GM19397 (cell line): ENCODE measurements at regions not wholly inside any gene's neighbourhood (a gene's known extent, or its start where the extent isn't known, plus 50 kb on each side); places are given as distances from the start of the nearest gene placed in this dataset.
"Not testable (repeated sequence)": the region's sequence is repeated elsewhere in the genome, so short reads cannot be mapped to it uniquely, and the experiment has no call there.

Source experiments
- ATAC-seq: cut with Tn5 transposase; IDR thresholded peaks from one replicate; pipeline ENCODE4 v1.9.1; 2021; ENCODE audit warnings: mild to moderate bottlenecking, moderate library complexity; ENCODE audit not compliant: unreplicated experiment

GRCh38 chr20:57987659-57988058 is 240.8 kb downstream of the ANKRD60 start:
- ATAC-seq = no peak

- no peak for ATAC-seq
These were observed 241.8 kb downstream of the ANKRD60 start for GRCh38 chr20:57986666-57987065.

GRCh38 chr20:57985278-57985677 is 243.2 kb downstream of the ANKRD60 start:
- no peak for ATAC-seq

GRCh38 chr20:57983082-57983481 is 245.4 kb downstream of the ANKRD60 start:
- no peak for ATAC-seq

GRCh38 chr20:57980506-57980905 is 247.9 kb downstream of the ANKRD60 start:
- no peak for ATAC-seq

- ATAC-seq = no peak
These were observed 250.9 kb downstream of the ANKRD60 start for GRCh38 chr20:57977569-57977968.

- no peak for ATAC-seq
These were observed 251.3 kb downstream of the ANKRD60 start for GRCh38 chr20:57977141-57977540.

GRCh38 chr20:57974863-57975262 is 253.6 kb downstream of the ANKRD60 start:
- no peak for ATAC-seq

- no peak for ATAC-seq
These were observed 254.6 kb downstream of the ANKRD60 start for GRCh38 chr20:57973886-57974285.

- ATAC-seq = not testable (repeated sequence)
These were observed 256.9 kb downstream of the ANKRD60 start for GRCh38 chr20:57971583-57971982.

GRCh38 chr20:57970856-57971255 is 257.6 kb downstream of the ANKRD60 start:
- ATAC-seq = no peak

GRCh38 chr20:57970116-57970515 is 258.3 kb downstream of the ANKRD60 start:
- ATAC-seq = no peak

- no peak for ATAC-seq
These were observed 258.3 kb upstream of the PMEPA1 start for GRCh38 chr20:57968120-57968519.

GRCh38 chr20:57967364-57967763 is 257.5 kb upstream of the PMEPA1 start:
- no peak for ATAC-seq

- no peak for ATAC-seq
These were observed 256.8 kb upstream of the PMEPA1 start for GRCh38 chr20:57966620-57967019.

GRCh38 chr20:57965441-57965840 is 255.6 kb upstream of the PMEPA1 start:
- ATAC-seq = no peak

GRCh38 chr20:57964011-57964862 is 254.4 kb upstream of the PMEPA1 start:
- ATAC-seq = no peak

GRCh38 chr20:57960803-57961575 is 251.2 kb upstream of the PMEPA1 start:
- no peak for ATAC-seq

- no peak for ATAC-seq
These were observed 249.8 kb upstream of the PMEPA1 start for GRCh38 chr20:57959589-57959988.

GRCh38 chr20:57959018-57959417 is 249.2 kb upstream of the PMEPA1 start:
- no peak for ATAC-seq

- no peak for ATAC-seq
These were observed 248.2 kb upstream of the PMEPA1 start for GRCh38 chr20:57958050-57958420.

- ATAC-seq = no peak
These were observed 247.7 kb upstream of the PMEPA1 start for GRCh38 chr20:57957411-57958049.
